GM23338 (cell line): ENCODE measurements at regions not wholly inside any gene's neighbourhood (a gene's known extent, or its start where the extent isn't known, plus 50 kb on each side); places are given as distances from the start of the nearest gene placed in this dataset.
A peak's percentile ranks its signal among the peaks of the same experiment; 100 is the strongest.

ENCODE experiments used
- ATAC-seq: fragments of 200-7000 bp; cut with Tn5 transposase; 3 replicates; pipeline ENCODE4 v1.9.1; 2020
- DNase-seq: peaks from one replicate; pipeline ENCODE4 v3.0.0-alpha.2; 2015; ENCODE audit warnings: low spot score
- H2AFZ ChIP-seq: fragments of 200-600 bp; sonication (generic); 2 replicates; pipeline ENCODE4 v1.8.0; 2016; ENCODE audit warnings: antibody characterized with exemption, mild to moderate bottlenecking, moderate library complexity
- H3F3A ChIP-seq: fragments of 200-600 bp; sonication (generic); replicated peaks from 2 replicates; pipeline ENCODE4 v1.8.0; 2017; ENCODE audit warnings: antibody characterized with exemption, mixed run types, low read depth
- H3K27ac ChIP-seq: fragments of 200-600 bp; sonication (generic); 2 replicates; pipeline ENCODE4 v1.6.1; 2016; ENCODE audit warnings: low read depth
- H3K27me3 ChIP-seq: fragments of 200-600 bp; sonication (generic); 2 replicates; pipeline ENCODE4 v1.8.0; 2016; ENCODE audit warnings: mild to moderate bottlenecking, mixed run types, moderate library complexity; ENCODE audit not compliant: insufficient read depth
- H3K36me3 ChIP-seq: fragments of 200-600 bp; sonication (generic); 2 replicates; pipeline ENCODE4 v1.8.0; 2016; ENCODE audit warnings: mild to moderate bottlenecking; ENCODE audit not compliant: insufficient read depth
- H3K4me1 ChIP-seq: fragments of 200-600 bp; sonication (generic); 2 replicates; pipeline ENCODE4 v1.8.0; 2016; ENCODE audit warnings: mild to moderate bottlenecking, moderate library complexity; ENCODE audit not compliant: insufficient read depth
- H3K4me2 ChIP-seq: fragments of 200-600 bp; sonication (generic); 2 replicates; pipeline ENCODE4 v1.7.1; 2017; ENCODE audit warnings: mixed run types
- H3K4me3 ChIP-seq: fragments of 200-600 bp; sonication (generic); 2 replicates; pipeline ENCODE4 v1.6.1; 2016; ENCODE audit warnings: mixed run types
- H3K79me2 ChIP-seq: fragments of 200-600 bp; sonication (generic); replicated peaks from 2 replicates; pipeline ENCODE4 v1.8.0; 2017; ENCODE audit warnings: mild to moderate bottlenecking; ENCODE audit not compliant: insufficient read depth
- H3K9me2 ChIP-seq: fragments of 200-600 bp; sonication (generic); 2 replicates; pipeline ENCODE4 v1.8.0; 2017; ENCODE audit not compliant: insufficient read depth
- H4K20me1 ChIP-seq: fragments of 200-600 bp; sonication (generic); replicated peaks from 2 replicates; pipeline ENCODE4 v1.8.0; 2017; ENCODE audit warnings: mild to moderate bottlenecking; ENCODE audit not compliant: insufficient read depth
- H3K27ac Mint-ChIP-seq: 2 replicates; pipeline ENCODE4 v1.8.0; 2020; ENCODE audit warnings: inconsistent platforms, mild to moderate bottlenecking, moderate library complexity, mixed read lengths
- H3K27me3 Mint-ChIP-seq: 3 replicates; pipeline ENCODE4 v1.8.0; 2022; ENCODE audit warnings: low read depth, mild to moderate bottlenecking, moderate library complexity, mixed read lengths, inconsistent platforms; ENCODE audit not compliant: insufficient read depth, poor library complexity
- H3K36me3 Mint-ChIP-seq: 3 replicates; pipeline ENCODE4 v1.8.0; 2021; ENCODE audit warnings: low read depth, mild to moderate bottlenecking, inconsistent platforms, moderate library complexity, mixed read lengths
- H3K4me1 Mint-ChIP-seq: 3 replicates; pipeline ENCODE4 v1.8.0; 2020; ENCODE audit warnings: mild to moderate bottlenecking, inconsistent platforms, mixed read lengths
- H3K4me3 Mint-ChIP-seq: 3 replicates; pipeline ENCODE4 v1.8.0; 2021; ENCODE audit warnings: moderate library complexity, mild to moderate bottlenecking, inconsistent platforms, mixed read lengths
- H3K9me3 Mint-ChIP-seq: 3 replicates; pipeline ENCODE4 v1.8.0; 2020; ENCODE audit warnings: moderate library complexity, mild to moderate bottlenecking, inconsistent platforms, mixed read lengths
- CREB1 ChIP-seq: fragments of 250-450 bp; sonication (Bioruptor Pico); IDR thresholded peaks from 2 replicates; pipeline ENCODE4 v1.5.0; 2020; ENCODE audit warnings: low read depth, mild to moderate bottlenecking, moderate library complexity
- EZH2 ChIP-seq: fragments of 200-600 bp; sonication (generic); IDR thresholded peaks from one replicate; pipeline ENCODE4 v1.8.0; 2017; ENCODE audit warnings: antibody characterized with exemption, mild to moderate bottlenecking, low read depth; ENCODE audit not compliant: unreplicated experiment
- EZH2phosphoT487 ChIP-seq: fragments of 200-600 bp; sonication (generic); IDR thresholded peaks from one replicate; pipeline ENCODE4 v1.8.1; 2018; ENCODE audit warnings: antibody characterized with exemption; ENCODE audit not compliant: unreplicated experiment
- NANOG ChIP-seq: IDR thresholded peaks from 2 replicates; pipeline ENCODE4 v1.6.1; 2016; ENCODE audit warnings: antibody characterized with exemption, borderline replicate concordance
- POLR2AphosphoS5 ChIP-seq: IDR thresholded peaks from 2 replicates; pipeline ENCODE4 v1.6.1; 2016; ENCODE audit warnings: antibody characterized with exemption, low read depth
- ZNF114 ChIP-seq: fragments of 250-450 bp; sonication (Bioruptor Pico); IDR thresholded peaks from 2 replicates; pipeline ENCODE4 v1.5.0; 2020; ENCODE audit warnings: mild to moderate bottlenecking, moderate library complexity
- ZNF331 ChIP-seq: fragments of 250-450 bp; sonication (Bioruptor Pico); IDR thresholded peaks from 2 replicates; pipeline ENCODE4 v1.5.0; 2020; ENCODE audit warnings: low read depth, mild to moderate bottlenecking, moderate library complexity
- TF ChIP-seq, protein P1 (sequence below): IDR thresholded peaks from one replicate; pipeline ENCODE4 v1.6.1; 2018; ENCODE audit warnings: antibody characterized with exemption; ENCODE audit not compliant: unreplicated experiment
- TF ChIP-seq, protein P2 (sequence below), 2 experiments: fragments of 200-600 bp in 1 of 2; sonication (generic) in 1 of 2; conservative IDR thresholded peaks; 2 replicates each; pipeline versions ENCODE4 v1.5.1 to v1.6.1; 2016 to 2017; ENCODE audit warnings: antibody characterized with exemption in 2 of 2, low read depth in 2 of 2, mild to moderate bottlenecking in 2 of 2, moderate library complexity in 1 of 2
- TF ChIP-seq, protein P3 (sequence below): fragments of 250-450 bp; sonication (Bioruptor Pico); IDR thresholded peaks from 2 replicates; pipeline ENCODE4 v1.5.0; 2020; ENCODE audit warnings: mild to moderate bottlenecking, moderate library complexity
- TF ChIP-seq, protein P4 (sequence below): IDR thresholded peaks from 2 replicates; pipeline ENCODE4 v1.6.1; 2016; ENCODE audit warnings: antibody characterized with exemption

DNA sequence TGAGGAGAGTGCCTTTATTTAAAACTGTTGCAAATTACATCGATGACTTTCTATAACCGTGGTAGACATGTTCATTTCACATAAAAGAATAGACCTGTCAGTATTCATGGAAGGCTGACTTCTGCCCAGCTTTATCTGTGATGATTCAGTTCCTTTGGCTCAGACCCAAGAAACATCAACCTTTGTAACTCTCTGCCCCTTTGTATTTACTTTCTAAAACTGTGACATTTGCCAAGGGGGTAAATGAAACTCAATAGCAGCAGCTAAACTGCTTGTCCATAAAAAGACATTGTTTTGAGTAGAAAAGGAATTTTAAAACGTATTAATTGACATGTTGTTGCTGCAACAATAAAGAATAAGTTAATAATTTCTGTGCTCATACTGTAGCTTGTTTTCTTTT lies 137.8 kb upstream of the ANKH start (continued):
- TF ChIP-seq, protein P1, sequence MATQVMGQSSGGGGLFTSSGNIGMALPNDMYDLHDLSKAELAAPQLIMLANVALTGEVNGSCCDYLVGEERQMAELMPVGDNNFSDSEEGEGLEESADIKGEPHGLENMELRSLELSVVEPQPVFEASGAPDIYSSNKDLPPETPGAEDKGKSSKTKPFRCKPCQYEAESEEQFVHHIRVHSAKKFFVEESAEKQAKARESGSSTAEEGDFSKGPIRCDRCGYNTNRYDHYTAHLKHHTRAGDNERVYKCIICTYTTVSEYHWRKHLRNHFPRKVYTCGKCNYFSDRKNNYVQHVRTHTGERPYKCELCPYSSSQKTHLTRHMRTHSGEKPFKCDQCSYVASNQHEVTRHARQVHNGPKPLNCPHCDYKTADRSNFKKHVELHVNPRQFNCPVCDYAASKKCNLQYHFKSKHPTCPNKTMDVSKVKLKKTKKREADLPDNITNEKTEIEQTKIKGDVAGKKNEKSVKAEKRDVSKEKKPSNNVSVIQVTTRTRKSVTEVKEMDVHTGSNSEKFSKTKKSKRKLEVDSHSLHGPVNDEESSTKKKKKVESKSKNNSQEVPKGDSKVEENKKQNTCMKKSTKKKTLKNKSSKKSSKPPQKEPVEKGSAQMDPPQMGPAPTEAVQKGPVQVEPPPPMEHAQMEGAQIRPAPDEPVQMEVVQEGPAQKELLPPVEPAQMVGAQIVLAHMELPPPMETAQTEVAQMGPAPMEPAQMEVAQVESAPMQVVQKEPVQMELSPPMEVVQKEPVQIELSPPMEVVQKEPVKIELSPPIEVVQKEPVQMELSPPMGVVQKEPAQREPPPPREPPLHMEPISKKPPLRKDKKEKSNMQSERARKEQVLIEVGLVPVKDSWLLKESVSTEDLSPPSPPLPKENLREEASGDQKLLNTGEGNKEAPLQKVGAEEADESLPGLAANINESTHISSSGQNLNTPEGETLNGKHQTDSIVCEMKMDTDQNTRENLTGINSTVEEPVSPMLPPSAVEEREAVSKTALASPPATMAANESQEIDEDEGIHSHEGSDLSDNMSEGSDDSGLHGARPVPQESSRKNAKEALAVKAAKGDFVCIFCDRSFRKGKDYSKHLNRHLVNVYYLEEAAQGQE = no peak
- TF ChIP-seq EZH2 = no peak

DNA sequence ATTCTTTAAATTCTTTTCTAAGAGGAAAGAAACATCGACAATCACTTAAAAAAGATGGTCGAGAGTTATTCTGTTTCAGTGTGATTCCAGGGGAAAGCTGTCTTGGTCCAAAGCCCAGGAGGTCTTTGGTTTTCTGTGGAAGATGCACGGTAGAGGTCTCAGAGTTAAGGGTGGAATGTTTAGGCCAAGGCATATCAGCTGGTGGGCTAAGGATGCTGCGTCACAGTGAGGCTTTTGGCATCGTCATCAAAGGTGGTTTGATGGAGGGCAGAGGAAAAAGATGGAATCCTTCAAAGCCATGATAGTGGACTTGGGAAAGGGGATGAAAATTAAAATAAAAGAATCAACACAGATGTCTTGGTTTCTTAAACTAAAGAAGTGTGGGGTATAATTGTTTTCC lies 137.3 kb upstream of the ANKH start:
- no peak overlapping the region; the same call in 1 of the 2 replicates for H3K27ac ChIP-seq
- no peaks in the 10 kb centered on the region for H3K79me2 ChIP-seq
- peaks cover 14% of the 10 kb centered on the region for H3K4me1 ChIP-seq
- Mint-ChIP-seq H3K9me3 (no peaks in the 10 kb centered on the region; the same call in 2 of the 3 replicates), H3K27me3 (peaks cover 2% of the 10 kb centered on the region), H3K4me1 (peaks cover 12% of the 10 kb centered on the region), H3K4me3 (no peak overlapping the region), H3K36me3 (no peaks in the 10 kb centered on the region), H3K27ac (no peak overlapping the region)
- H4K20me1 ChIP-seq = no peaks in the 10 kb centered on the region
- no peak for ATAC-seq
- DNase-seq = no peak
- H3K27me3 ChIP-seq = no peaks in the 10 kb centered on the region
- no peaks in the 10 kb centered on the region for H3K9me2 ChIP-seq
- H3K36me3 ChIP-seq = no peaks in the 10 kb centered on the region
- peak overlapping the region; percentile 70; the same call in 1 of the 2 replicates for H2AFZ ChIP-seq
- H3F3A ChIP-seq = no peaks in the 10 kb centered on the region
- H3K4me3 ChIP-seq = no peak overlapping the region
- H3K4me2 ChIP-seq = no peak overlapping the region
- no peak for TF ChIP-seq NANOG
- TF ChIP-seq, protein P2, sequence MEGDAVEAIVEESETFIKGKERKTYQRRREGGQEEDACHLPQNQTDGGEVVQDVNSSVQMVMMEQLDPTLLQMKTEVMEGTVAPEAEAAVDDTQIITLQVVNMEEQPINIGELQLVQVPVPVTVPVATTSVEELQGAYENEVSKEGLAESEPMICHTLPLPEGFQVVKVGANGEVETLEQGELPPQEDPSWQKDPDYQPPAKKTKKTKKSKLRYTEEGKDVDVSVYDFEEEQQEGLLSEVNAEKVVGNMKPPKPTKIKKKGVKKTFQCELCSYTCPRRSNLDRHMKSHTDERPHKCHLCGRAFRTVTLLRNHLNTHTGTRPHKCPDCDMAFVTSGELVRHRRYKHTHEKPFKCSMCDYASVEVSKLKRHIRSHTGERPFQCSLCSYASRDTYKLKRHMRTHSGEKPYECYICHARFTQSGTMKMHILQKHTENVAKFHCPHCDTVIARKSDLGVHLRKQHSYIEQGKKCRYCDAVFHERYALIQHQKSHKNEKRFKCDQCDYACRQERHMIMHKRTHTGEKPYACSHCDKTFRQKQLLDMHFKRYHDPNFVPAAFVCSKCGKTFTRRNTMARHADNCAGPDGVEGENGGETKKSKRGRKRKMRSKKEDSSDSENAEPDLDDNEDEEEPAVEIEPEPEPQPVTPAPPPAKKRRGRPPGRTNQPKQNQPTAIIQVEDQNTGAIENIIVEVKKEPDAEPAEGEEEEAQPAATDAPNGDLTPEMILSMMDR (conservative IDR thresholded peaks at IDR 0.05; ENCODE audit: low read depth in 2 of 2) = no peak
- TF ChIP-seq EZH2 = no peak
- no peak for TF ChIP-seq CREB1 (CRISPR knock-in tag)
- no peak for TF ChIP-seq ZNF331
- TF ChIP-seq, protein P3, sequence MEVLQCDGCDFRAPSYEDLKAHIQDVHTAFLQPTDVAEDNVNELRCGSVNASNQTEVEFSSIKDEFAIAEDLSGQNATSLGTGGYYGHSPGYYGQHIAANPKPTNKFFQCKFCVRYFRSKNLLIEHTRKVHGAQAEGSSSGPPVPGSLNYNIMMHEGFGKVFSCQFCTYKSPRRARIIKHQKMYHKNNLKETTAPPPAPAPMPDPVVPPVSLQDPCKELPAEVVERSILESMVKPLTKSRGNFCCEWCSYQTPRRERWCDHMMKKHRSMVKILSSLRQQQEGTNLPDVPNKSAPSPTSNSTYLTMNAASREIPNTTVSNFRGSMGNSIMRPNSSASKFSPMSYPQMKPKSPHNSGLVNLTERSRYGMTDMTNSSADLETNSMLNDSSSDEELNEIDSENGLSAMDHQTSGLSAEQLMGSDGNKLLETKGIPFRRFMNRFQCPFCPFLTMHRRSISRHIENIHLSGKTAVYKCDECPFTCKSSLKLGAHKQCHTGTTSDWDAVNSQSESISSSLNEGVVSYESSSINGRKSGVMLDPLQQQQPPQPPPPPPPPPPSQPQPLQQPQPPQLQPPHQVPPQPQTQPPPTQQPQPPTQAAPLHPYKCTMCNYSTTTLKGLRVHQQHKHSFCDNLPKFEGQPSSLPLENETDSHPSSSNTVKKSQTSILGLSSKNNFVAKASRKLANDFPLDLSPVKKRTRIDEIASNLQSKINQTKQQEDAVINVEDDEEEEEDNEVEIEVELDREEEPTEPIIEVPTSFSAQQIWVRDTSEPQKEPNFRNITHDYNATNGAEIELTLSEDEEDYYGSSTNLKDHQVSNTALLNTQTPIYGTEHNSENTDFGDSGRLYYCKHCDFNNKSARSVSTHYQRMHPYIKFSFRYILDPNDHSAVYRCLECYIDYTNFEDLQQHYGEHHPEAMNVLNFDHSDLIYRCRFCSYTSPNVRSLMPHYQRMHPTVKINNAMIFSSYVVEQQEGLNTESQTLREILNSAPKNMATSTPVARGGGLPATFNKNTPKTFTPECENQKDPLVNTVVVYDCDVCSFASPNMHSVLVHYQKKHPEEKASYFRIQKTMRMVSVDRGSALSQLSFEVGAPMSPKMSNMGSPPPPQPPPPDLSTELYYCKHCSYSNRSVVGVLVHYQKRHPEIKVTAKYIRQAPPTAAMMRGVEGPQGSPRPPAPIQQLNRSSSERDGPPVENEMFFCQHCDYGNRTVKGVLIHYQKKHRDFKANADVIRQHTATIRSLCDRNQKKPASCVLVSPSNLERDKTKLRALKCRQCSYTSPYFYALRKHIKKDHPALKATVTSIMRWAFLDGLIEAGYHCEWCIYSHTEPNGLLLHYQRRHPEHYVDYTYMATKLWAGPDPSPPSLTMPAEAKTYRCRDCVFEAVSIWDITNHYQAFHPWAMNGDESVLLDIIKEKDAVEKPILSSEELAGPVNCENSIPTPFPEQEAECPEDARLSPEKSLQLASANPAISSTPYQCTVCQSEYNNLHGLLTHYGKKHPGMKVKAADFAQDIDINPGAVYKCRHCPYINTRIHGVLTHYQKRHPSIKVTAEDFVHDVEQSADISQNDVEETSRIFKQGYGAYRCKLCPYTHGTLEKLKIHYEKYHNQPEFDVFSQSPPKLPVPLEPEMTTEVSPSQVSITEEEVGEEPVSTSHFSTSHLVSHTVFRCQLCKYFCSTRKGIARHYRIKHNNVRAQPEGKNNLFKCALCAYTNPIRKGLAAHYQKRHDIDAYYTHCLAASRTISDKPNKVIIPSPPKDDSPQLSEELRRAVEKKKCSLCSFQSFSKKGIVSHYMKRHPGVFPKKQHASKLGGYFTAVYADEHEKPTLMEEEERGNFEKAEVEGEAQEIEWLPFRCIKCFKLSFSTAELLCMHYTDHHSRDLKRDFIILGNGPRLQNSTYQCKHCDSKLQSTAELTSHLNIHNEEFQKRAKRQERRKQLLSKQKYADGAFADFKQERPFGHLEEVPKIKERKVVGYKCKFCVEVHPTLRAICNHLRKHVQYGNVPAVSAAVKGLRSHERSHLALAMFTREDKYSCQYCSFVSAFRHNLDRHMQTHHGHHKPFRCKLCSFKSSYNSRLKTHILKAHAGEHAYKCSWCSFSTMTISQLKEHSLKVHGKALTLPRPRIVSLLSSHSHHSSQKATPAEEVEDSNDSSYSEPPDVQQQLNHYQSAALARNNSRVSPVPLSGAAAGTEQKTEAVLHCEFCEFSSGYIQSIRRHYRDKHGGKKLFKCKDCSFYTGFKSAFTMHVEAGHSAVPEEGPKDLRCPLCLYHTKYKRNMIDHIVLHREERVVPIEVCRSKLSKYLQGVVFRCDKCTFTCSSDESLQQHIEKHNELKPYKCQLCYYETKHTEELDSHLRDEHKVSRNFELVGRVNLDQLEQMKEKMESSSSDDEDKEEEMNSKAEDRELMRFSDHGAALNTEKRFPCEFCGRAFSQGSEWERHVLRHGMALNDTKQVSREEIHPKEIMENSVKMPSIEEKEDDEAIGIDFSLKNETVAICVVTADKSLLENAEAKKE (CRISPR knock-in tag) = no peak
- TF ChIP-seq, protein P4, sequence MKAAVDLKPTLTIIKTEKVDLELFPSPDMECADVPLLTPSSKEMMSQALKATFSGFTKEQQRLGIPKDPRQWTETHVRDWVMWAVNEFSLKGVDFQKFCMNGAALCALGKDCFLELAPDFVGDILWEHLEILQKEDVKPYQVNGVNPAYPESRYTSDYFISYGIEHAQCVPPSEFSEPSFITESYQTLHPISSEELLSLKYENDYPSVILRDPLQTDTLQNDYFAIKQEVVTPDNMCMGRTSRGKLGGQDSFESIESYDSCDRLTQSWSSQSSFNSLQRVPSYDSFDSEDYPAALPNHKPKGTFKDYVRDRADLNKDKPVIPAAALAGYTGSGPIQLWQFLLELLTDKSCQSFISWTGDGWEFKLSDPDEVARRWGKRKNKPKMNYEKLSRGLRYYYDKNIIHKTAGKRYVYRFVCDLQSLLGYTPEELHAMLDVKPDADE = no peak
- no peak for TF ChIP-seq POLR2AphosphoS5
- no peak for TF ChIP-seq EZH2phosphoT487
- TF ChIP-seq ZNF114 (CRISPR knock-in tag) = no peak
